ENCODE measurements at regions not wholly inside any gene's neighbourhood (a gene's known extent, or its start where the extent isn't known, plus 50 kb on each side); places are given as distances from the start of the nearest gene placed in this dataset.

- ChIA-PET CTCF (no interaction called here), POLR2A (no interaction called here)
- DNase-seq (no peak), ATAC-seq (ENCODE audit: low read depth) (no peak)
- no peaks in the 10 kb centered on the region for H3K4me1 Mint-ChIP-seq
- intact Hi-C loops (cut with micrococcal nuclease): no loop called here
- H3K27me3 Mint-ChIP-seq: peaks cover 9% of the 10 kb centered on the region
- H3K9me3 Mint-ChIP-seq: no peaks in the 10 kb centered on the region
- H3K27ac Mint-ChIP-seq: no peak overlapping the region
- H3K36me3 Mint-ChIP-seq (ENCODE audit: low read depth): no peaks in the 10 kb centered on the region
- no peak overlapping the region for H3K4me3 Mint-ChIP-seq
- TF ChIP-seq, protein P1, sequence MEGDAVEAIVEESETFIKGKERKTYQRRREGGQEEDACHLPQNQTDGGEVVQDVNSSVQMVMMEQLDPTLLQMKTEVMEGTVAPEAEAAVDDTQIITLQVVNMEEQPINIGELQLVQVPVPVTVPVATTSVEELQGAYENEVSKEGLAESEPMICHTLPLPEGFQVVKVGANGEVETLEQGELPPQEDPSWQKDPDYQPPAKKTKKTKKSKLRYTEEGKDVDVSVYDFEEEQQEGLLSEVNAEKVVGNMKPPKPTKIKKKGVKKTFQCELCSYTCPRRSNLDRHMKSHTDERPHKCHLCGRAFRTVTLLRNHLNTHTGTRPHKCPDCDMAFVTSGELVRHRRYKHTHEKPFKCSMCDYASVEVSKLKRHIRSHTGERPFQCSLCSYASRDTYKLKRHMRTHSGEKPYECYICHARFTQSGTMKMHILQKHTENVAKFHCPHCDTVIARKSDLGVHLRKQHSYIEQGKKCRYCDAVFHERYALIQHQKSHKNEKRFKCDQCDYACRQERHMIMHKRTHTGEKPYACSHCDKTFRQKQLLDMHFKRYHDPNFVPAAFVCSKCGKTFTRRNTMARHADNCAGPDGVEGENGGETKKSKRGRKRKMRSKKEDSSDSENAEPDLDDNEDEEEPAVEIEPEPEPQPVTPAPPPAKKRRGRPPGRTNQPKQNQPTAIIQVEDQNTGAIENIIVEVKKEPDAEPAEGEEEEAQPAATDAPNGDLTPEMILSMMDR (IDR thresholded peaks at IDR 0.05): no peak
Observed at GRCh38 chr14:51410897-51411296, 170.8 kb downstream of the TMX1 start.

DNA sequence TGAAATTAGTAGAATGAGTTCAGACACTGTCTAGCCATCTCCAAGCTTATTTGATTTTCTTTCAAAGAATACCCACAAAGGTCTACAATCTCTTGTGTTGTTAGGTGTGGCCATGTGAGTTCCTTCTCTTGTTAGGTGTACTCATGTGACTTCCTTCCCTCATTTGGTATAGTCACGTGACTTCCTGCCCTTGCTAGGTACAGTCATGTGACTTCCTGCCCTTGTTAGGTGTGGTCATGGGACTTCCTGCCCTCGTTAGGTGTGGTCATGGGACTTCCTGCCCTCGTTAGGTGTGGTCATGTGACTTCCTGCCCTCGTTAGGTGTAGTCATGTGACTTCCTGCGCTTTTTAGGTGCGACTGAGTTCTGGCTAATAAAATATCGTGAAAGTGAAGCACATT is 179.6 kb downstream of the TMX1 start:
- ATAC-seq (ENCODE audit: low read depth) (no peak), DNase-seq (no peak)
- intact Hi-C loops (cut with micrococcal nuclease): no loop called here
- Mint-ChIP-seq H3K4me1 (peaks cover 10% of the 10 kb centered on the region), H3K4me3 (no peak overlapping the region), H3K27ac (peak overlapping the region; percentile 36), H3K36me3 (ENCODE audit: low read depth) (no peaks in the 10 kb centered on the region), H3K27me3 (peaks cover 8% of the 10 kb centered on the region), H3K9me3 (peaks cover 19% of the 10 kb centered on the region)
- POLR2A ChIA-PET: no interaction called here
- TF ChIP-seq, protein P1 (IDR thresholded peaks at IDR 0.05): no peak
- CTCF ChIA-PET: no interaction called here

DNA sequence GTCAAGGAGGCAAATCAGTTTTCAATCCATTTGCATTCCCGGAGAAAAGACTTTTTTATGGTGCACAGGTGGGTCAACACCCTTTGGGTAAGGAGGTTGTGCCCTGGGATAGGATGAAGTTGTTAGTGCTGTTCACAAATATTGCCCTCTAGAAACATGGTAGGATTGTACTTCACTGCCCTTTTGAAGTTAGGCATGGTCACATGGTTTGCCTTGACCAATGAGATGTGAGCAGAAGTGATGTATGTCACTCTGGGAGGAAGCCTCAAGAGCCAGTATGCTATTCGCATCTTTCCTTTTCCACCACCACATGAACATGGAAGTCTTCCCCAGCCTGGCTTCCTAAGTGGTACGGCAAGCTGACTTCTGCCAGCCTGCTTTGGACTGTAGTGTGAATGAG is 182.7 kb downstream of the TMX1 start:
- H3K4me3 Mint-ChIP-seq: no peak overlapping the region
- TF ChIP-seq, protein P1 (IDR thresholded peaks at IDR 0.05): no peak
- no peak overlapping the region for H3K27ac Mint-ChIP-seq
- ATAC-seq (ENCODE audit: low read depth): no peak
- H3K36me3 Mint-ChIP-seq (ENCODE audit: low read depth): no peaks in the 10 kb centered on the region
- H3K4me1 Mint-ChIP-seq: peaks cover 10% of the 10 kb centered on the region
- no peaks in the 10 kb centered on the region for H3K27me3 Mint-ChIP-seq
- CTCF ChIA-PET: no interaction called here
- intact Hi-C loops (cut with micrococcal nuclease): no loop called here
- POLR2A ChIA-PET: no interaction called here
- peaks cover 19% of the 10 kb centered on the region for H3K9me3 Mint-ChIP-seq
- DNase-seq: no peak

GRCh38 chr14:51424041-51424440 is 184.0 kb downstream of the TMX1 start:
- H3K36me3 Mint-ChIP-seq (ENCODE audit: low read depth): no peaks in the 10 kb centered on the region
- ChIA-PET POLR2A (no interaction called here), CTCF (no interaction called here)
- H3K4me1 Mint-ChIP-seq: peaks cover 10% of the 10 kb centered on the region
- no peak for ATAC-seq (ENCODE audit: low read depth)
- intact Hi-C loops (cut with micrococcal nuclease): no loop called here
- peaks cover 4% of the 10 kb centered on the region for H3K27me3 Mint-ChIP-seq
- no peak overlapping the region for H3K4me3 Mint-ChIP-seq
- no peak overlapping the region for H3K27ac Mint-ChIP-seq
- H3K9me3 Mint-ChIP-seq: peaks cover 17% of the 10 kb centered on the region
- DNase-seq: no peak
- TF ChIP-seq, protein P1 (IDR thresholded peaks at IDR 0.05): no peak

GRCh38 chr14:51424561-51425251 is 184.7 kb downstream of the TMX1 start:
- DNase-seq (no peak), ATAC-seq (ENCODE audit: low read depth) (no peak)
- ChIA-PET CTCF (no interaction called here), POLR2A (no interaction called here)
- Mint-ChIP-seq H3K4me3 (no peak overlapping the region), H3K9me3 (peaks cover 11% of the 10 kb centered on the region), H3K27ac (no peak overlapping the region), H3K36me3 (ENCODE audit: low read depth) (no peaks in the 10 kb centered on the region), H3K4me1 (peaks cover 5% of the 10 kb centered on the region), H3K27me3 (peaks cover 4% of the 10 kb centered on the region)
- TF ChIP-seq, protein P1 (IDR thresholded peaks at IDR 0.05): no peak
- intact Hi-C loops (cut with micrococcal nuclease): no loop called here
